ENCODE measurements at regions not wholly inside any gene's neighbourhood (a gene's known extent, or its start where the extent isn't known, plus 50 kb on each side); places are given as distances from the start of the nearest gene placed in this dataset.

GRCh38 chr15:37298271-37298670 lies 197.9 kb upstream of the MEIS2 start:
- no peak for TF ChIP-seq CTCF (IDR thresholded peaks at IDR 0.05)
- no peak for TF ChIP-seq POLR2AphosphoS5 (IDR thresholded peaks at IDR 0.05)
- TF ChIP-seq POLR2A (IDR thresholded peaks at IDR 0.05) = no peak
